ENCODE measurements at regions not wholly inside any gene's neighbourhood (a gene's known extent, or its start where the extent isn't known, plus 50 kb on each side); places are given as distances from the start of the nearest gene placed in this dataset.

DNA sequence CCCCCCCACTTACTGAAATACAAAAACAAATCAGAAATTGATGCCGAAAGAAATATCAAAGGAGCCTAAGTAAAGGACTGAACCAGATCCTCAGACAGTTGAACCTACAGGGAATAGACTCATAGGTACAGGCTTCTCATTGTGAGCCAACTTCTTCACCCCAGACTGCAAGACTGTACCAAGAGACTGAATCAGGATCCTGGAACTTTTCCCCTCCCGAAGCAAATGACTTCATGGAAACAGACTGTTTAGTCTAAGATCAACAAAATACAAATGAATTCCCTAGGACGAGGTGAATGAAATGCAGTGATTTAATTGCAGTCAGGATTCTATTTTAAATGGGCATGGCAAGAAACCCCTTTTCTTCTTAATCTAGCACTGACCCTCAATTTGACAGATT is 53.6 kb upstream of the RNF152 start:
- H3K4me1 Mint-ChIP-seq, result peaks cover 52% of the 10 kb centered on the region
- no peak overlapping the region for H3K27ac Mint-ChIP-seq
- DNase-seq, result no peak
- H3K36me3 Mint-ChIP-seq (ENCODE audit: low read depth), result peaks cover 3% of the 10 kb centered on the region
- TF ChIP-seq, protein P1, sequence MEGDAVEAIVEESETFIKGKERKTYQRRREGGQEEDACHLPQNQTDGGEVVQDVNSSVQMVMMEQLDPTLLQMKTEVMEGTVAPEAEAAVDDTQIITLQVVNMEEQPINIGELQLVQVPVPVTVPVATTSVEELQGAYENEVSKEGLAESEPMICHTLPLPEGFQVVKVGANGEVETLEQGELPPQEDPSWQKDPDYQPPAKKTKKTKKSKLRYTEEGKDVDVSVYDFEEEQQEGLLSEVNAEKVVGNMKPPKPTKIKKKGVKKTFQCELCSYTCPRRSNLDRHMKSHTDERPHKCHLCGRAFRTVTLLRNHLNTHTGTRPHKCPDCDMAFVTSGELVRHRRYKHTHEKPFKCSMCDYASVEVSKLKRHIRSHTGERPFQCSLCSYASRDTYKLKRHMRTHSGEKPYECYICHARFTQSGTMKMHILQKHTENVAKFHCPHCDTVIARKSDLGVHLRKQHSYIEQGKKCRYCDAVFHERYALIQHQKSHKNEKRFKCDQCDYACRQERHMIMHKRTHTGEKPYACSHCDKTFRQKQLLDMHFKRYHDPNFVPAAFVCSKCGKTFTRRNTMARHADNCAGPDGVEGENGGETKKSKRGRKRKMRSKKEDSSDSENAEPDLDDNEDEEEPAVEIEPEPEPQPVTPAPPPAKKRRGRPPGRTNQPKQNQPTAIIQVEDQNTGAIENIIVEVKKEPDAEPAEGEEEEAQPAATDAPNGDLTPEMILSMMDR (IDR thresholded peaks at IDR 0.05), result no peak
- peaks cover 7% of the 10 kb centered on the region for H3K27me3 Mint-ChIP-seq (ENCODE audit: low read depth, poor library complexity)
- peaks cover 2% of the 10 kb centered on the region for H3K9me3 Mint-ChIP-seq
- no peak overlapping the region for H3K4me3 Mint-ChIP-seq

DNA sequence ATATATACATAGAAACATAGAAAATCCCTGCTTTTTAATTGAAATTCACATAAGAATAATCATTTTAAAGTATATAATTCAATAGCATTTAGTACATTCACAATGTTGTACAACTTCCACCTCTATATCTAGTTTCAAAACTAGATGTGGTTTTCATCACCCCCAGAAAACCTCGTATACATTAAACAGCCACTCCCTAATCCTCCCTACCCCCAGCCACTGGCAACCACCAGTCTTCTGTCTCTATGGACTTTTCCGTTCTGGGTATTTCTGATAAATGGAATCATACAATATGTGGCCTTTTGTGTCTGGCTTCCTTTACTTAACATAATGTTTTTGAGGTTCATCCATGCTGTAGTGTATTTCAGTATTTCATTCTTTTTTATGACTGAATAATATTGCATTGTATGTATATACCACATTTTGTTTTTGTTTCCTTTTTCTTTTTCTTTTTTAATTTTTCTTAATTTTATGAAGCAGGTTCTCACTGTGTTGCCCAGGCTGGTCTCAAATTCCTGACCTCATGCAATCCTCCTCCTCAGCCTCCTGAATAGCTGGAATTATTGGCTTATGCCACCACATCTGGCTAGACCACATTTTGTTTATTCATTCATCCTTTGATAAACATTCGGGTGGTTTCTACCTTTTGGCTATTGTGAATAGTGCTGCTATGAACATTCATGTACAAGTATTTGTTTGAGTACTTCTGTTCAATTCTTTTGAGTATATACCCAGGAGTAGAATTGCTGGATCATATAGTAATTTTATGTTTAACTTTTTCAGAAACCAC is 50.6 kb upstream of the RNF152 start:
- Mint-ChIP-seq H3K27me3 (ENCODE audit: low read depth, poor library complexity) (no peaks in the 10 kb centered on the region), H3K27ac (no peak overlapping the region), H3K4me1 (peaks cover 37% of the 10 kb centered on the region), H3K9me3 (peaks cover 14% of the 10 kb centered on the region), H3K36me3 (ENCODE audit: low read depth) (peaks cover 10% of the 10 kb centered on the region), H3K4me3 (no peak overlapping the region)
- DNase-seq, result no peak
- TF ChIP-seq, protein P1 (IDR thresholded peaks at IDR 0.05), result no peak
